Natural killer cell (primary cell): ENCODE measurements at regions not wholly inside any gene's neighbourhood (a gene's known extent, or its start where the extent isn't known, plus 50 kb on each side); places are given as distances from the start of the nearest gene placed in this dataset.
"Not testable (repeated sequence)": the region's sequence is repeated elsewhere in the genome, so short reads cannot be mapped to it uniquely, and the experiment has no call there.

Source experiments
- ATAC-seq, 3 donors: fragments of 150-1000 bp in 2 of 3; fragments of 200-7000 bp in 1 of 3; cut with Tn5 transposase; 1 replicate in 1 of 3; 2 replicates in 2 of 3; pipeline ENCODE4 v1.10.0; 2021; ENCODE audit warnings: mild to moderate bottlenecking in 2 of 3, moderate library complexity in 2 of 3
- DNase-seq, 2 donors: peaks; one replicate each; pipeline versions ENCODE4 v3.0.0 to v3.0.0-alpha.2; 2013 to 2021; ENCODE audit warnings: mixed read lengths in 1 of 2
- H3K27ac ChIP-seq: one replicate; pipeline ENCODE4 v1.5.1; 2013; ENCODE audit warnings: mild to moderate bottlenecking, low read length
- H3K27me3 ChIP-seq: one replicate; pipeline ENCODE4 v1.6.1; 2013; ENCODE audit warnings: low read length; ENCODE audit not compliant: control insufficient read depth, insufficient read depth
- H3K36me3 ChIP-seq: one replicate; pipeline ENCODE4 v1.6.1; 2013; ENCODE audit warnings: low read length; ENCODE audit not compliant: control insufficient read depth, insufficient read depth
- H3K4me1 ChIP-seq: one replicate; pipeline ENCODE4 v1.6.1; 2013; ENCODE audit warnings: low read length; ENCODE audit not compliant: control insufficient read depth, insufficient read depth
- H3K4me3 ChIP-seq: one replicate; pipeline ENCODE4 v1.5.1; 2013; ENCODE audit warnings: low read length
- H3K9me3 ChIP-seq: one replicate; pipeline ENCODE4 v1.6.1; 2013; ENCODE audit warnings: low read length; ENCODE audit not compliant: control insufficient read depth, insufficient read depth
- H3K27ac Mint-ChIP-seq, 2 donors: one replicate each; pipeline ENCODE4 v1.8.0; 2022; ENCODE audit warnings: mild to moderate bottlenecking in 2 of 2, mixed read lengths in 2 of 2, moderate library complexity in 1 of 2
- H3K27me3 Mint-ChIP-seq, 2 donors: one replicate each; pipeline ENCODE4 v1.8.0; 2022; ENCODE audit warnings: low read depth in 2 of 2, mixed read lengths in 2 of 2
- H3K36me3 Mint-ChIP-seq: one replicate; pipeline ENCODE4 v1.8.0; 2022; ENCODE audit warnings: mixed read lengths
- H3K4me1 Mint-ChIP-seq, 2 donors: one replicate each; pipeline ENCODE4 v1.8.0; 2022; ENCODE audit warnings: mixed read lengths in 2 of 2
- H3K4me3 Mint-ChIP-seq: one replicate; pipeline ENCODE4 v1.8.0; 2022; ENCODE audit warnings: mild to moderate bottlenecking, moderate library complexity, mixed read lengths
- H3K9me3 Mint-ChIP-seq, 2 donors: one replicate each; pipeline ENCODE4 v1.8.0; 2022; ENCODE audit warnings: mixed read lengths in 2 of 2
- CTCF ChIP-seq: fragments of 200-600 bp; IDR thresholded peaks from one replicate; pipeline ENCODE4 v1.8.0; 2022; ENCODE audit warnings: antibody characterized with exemption
- WGBS: methylation state at CpG from one replicate; pipeline ENCODE4 v1.1.7; 2013; ENCODE audit warnings: missing lambda C conversion rate; ENCODE audit not compliant: insufficient coverage; 5-methylcytosine and 5-hydroxymethylcytosine counted together
- intact Hi-C: fragments of 100-400 bp; cut with micrococcal nuclease; formaldehyde crosslinking; loops from one replicate; pipeline ENCODE4 v1.14.2; 2022

- Mint-ChIP-seq H3K27ac (no peak overlapping the region), H3K4me1 (no peaks in the 10 kb centered on the region), H3K9me3 (peaks cover 2 to 7% of the 10 kb centered on the region in 2 donors), H3K36me3 (no peaks in the 10 kb centered on the region), H3K4me3 (no peak overlapping the region), H3K27me3 (no peaks in the 10 kb centered on the region)
- H3K4me3 ChIP-seq: no peak overlapping the region
- ATAC-seq: no peak
- intact Hi-C loops: no loop called here
- no peak overlapping the region for H3K27ac ChIP-seq
- TF ChIP-seq CTCF: no peak
- no peak for DNase-seq
- H3K36me3 ChIP-seq: no peaks in the 10 kb centered on the region
- H3K9me3 ChIP-seq: no peaks in the 10 kb centered on the region
- H3K4me1 ChIP-seq: no peaks in the 10 kb centered on the region
- H3K27me3 ChIP-seq: no peaks in the 10 kb centered on the region
Observed at GRCh38 chr18:34511435-34511834, 198.7 kb upstream of the DTNA start.

- peaks cover 5 to 10% of the 10 kb centered on the region in 2 donors for H3K9me3 Mint-ChIP-seq
Observed at GRCh38 chr18:34511879-34512278, 198.2 kb upstream of the DTNA start.

GRCh38 chr18:34514238-34514637, 195.9 kb upstream of the DTNA start:
- Mint-ChIP-seq H3K9me3 (peaks cover 7 to 13% of the 10 kb centered on the region in 2 donors), H3K27ac (no peak overlapping the region), H3K4me1 (no peaks in the 10 kb centered on the region), H3K4me3 (no peak overlapping the region), H3K27me3 (no peaks in the 10 kb centered on the region), H3K36me3 (no peaks in the 10 kb centered on the region)
- Histone ChIP-seq H3K4me1 (no peaks in the 10 kb centered on the region), H3K27me3 (no peaks in the 10 kb centered on the region), H3K4me3 (no peak overlapping the region), H3K36me3 (no peaks in the 10 kb centered on the region), H3K9me3 (no peaks in the 10 kb centered on the region), H3K27ac (no peak overlapping the region)
- ATAC-seq: no peak
- no peak for DNase-seq
- intact Hi-C loops: no loop called here
- no peak for TF ChIP-seq CTCF
- WGBS: 95% methylated on average over 1 of the region's 1 CpG

More at GRCh38 chr18:34511879-34512278, 198.2 kb upstream of the DTNA start:
- Mint-ChIP-seq H3K27ac (no peak overlapping the region), H3K36me3 (no peaks in the 10 kb centered on the region), H3K27me3 (no peaks in the 10 kb centered on the region), H3K4me3 (no peak overlapping the region), H3K4me1 (no peaks in the 10 kb centered on the region)
- ATAC-seq (no peak), DNase-seq (no peak)
- no peaks in the 10 kb centered on the region for H3K4me1 ChIP-seq
- TF ChIP-seq CTCF: no peak
- no peak overlapping the region for H3K27ac ChIP-seq
- intact Hi-C loops: no loop called here
- H3K36me3 ChIP-seq: no peaks in the 10 kb centered on the region
- H3K9me3 ChIP-seq: no peaks in the 10 kb centered on the region
- H3K4me3 ChIP-seq: no peak overlapping the region
- no peaks in the 10 kb centered on the region for H3K27me3 ChIP-seq

GRCh38 chr18:34514957-34515356, 195.1 kb upstream of the DTNA start:
- TF ChIP-seq CTCF: no peak
- ATAC-seq (no peak), DNase-seq (no peak)
- H3K4me3 ChIP-seq: no peak overlapping the region
- no peak overlapping the region for H3K27ac ChIP-seq
- H3K27me3 ChIP-seq: no peaks in the 10 kb centered on the region
- H3K27ac Mint-ChIP-seq: no peak overlapping the region
- no peaks in the 10 kb centered on the region for H3K36me3 Mint-ChIP-seq
- no peaks in the 10 kb centered on the region for H3K36me3 ChIP-seq
- 57% methylated on average over 1 of the region's 1 CpG for WGBS
- no peaks in the 10 kb centered on the region for H3K27me3 Mint-ChIP-seq
- no peaks in the 10 kb centered on the region for H3K4me1 ChIP-seq
- H3K9me3 ChIP-seq: no peaks in the 10 kb centered on the region
- intact Hi-C loops: no loop called here
- peaks cover 5 to 13% of the 10 kb centered on the region in 2 donors for H3K9me3 Mint-ChIP-seq
- no peak overlapping the region for H3K4me3 Mint-ChIP-seq
- no peaks in the 10 kb centered on the region for H3K4me1 Mint-ChIP-seq

GRCh38 chr18:34516355-34516754, 193.7 kb upstream of the DTNA start:
- H3K36me3 Mint-ChIP-seq, H3K27ac Mint-ChIP-seq, H3K4me3 ChIP-seq, H3K9me3 ChIP-seq, intact Hi-C loops, H3K27me3 ChIP-seq, H3K27ac ChIP-seq, H3K27me3 Mint-ChIP-seq, DNase-seq, ATAC-seq, H3K4me1 ChIP-seq, H3K4me1 Mint-ChIP-seq, H3K4me3 Mint-ChIP-seq, H3K36me3 ChIP-seq: not testable (repeated sequence)
- WGBS: 77% methylated on average over 9 of the region's 9 CpGs
- H3K9me3 Mint-ChIP-seq: peaks cover 5 to 13% of the 10 kb centered on the region in 2 donors

- DNase-seq, H3K27me3 Mint-ChIP-seq, H3K4me1 Mint-ChIP-seq, intact Hi-C loops, H3K9me3 ChIP-seq, H3K36me3 Mint-ChIP-seq, H3K27ac ChIP-seq, H3K4me3 ChIP-seq, H3K4me3 Mint-ChIP-seq, H3K36me3 ChIP-seq, ATAC-seq, H3K4me1 ChIP-seq, H3K27me3 ChIP-seq, H3K27ac Mint-ChIP-seq: not testable (repeated sequence)
- peaks cover 7 to 13% of the 10 kb centered on the region in 2 donors for H3K9me3 Mint-ChIP-seq
- WGBS: 81% methylated on average over 2 of the region's 2 CpGs
Observed at GRCh38 chr18:34516996-34517395, 193.1 kb upstream of the DTNA start.
